ENCODE measurements at regions not wholly inside any gene's neighbourhood (a gene's known extent, or its start where the extent isn't known, plus 50 kb on each side); places are given as distances from the start of the nearest gene placed in this dataset.

- Histone ChIP-seq H3K4me3 (ENCODE audit: control insufficient read depth in 1 of 7, extremely low read depth in 1 of 7, insufficient read depth in 4 of 7, low read depth in 2 of 7, low read length in 6 of 7) (no peak overlapping the region), H3K36me3 (ENCODE audit: control insufficient read depth in 4 of 4, insufficient read depth in 4 of 4, low read length in 3 of 4) (no peaks in the 10 kb centered on the region), H3K4me1 (ENCODE audit: control extremely low read depth in 1 of 4, control insufficient read depth in 4 of 4, insufficient read depth in 4 of 4, low read length in 3 of 4) (no peaks in the 10 kb centered on the region), H3K27ac (ENCODE audit: insufficient read depth in 1 of 2, low read depth in 1 of 2, low read length in 2 of 2, poor library complexity in 1 of 2, severe bottlenecking in 2 of 2) (no peak overlapping the region), H3K27me3 (replicated peaks in 2 of 5; ENCODE audit: control insufficient read depth in 4 of 5, insufficient read depth in 5 of 5, low read length in 4 of 5) (no peaks in the 10 kb centered on the region), H3K9me3 (ENCODE audit: control extremely low read depth in 1 of 5, control insufficient read depth in 4 of 5, insufficient read depth in 2 of 5, low read depth in 1 of 5, low read length in 4 of 5) (no peaks in the 10 kb centered on the region)
- POLR2A ChIA-PET, result no interaction called here
- WGBS (ENCODE audit: insufficient coverage), result no CpG with 5 or more reads among the region's 1 CpG
- CTCF ChIA-PET, result no interaction called here
- no peak for DNase-seq
These were observed 155.1 kb downstream of the DCK start for GRCh38 chr4:71148545-71148944.

DNA sequence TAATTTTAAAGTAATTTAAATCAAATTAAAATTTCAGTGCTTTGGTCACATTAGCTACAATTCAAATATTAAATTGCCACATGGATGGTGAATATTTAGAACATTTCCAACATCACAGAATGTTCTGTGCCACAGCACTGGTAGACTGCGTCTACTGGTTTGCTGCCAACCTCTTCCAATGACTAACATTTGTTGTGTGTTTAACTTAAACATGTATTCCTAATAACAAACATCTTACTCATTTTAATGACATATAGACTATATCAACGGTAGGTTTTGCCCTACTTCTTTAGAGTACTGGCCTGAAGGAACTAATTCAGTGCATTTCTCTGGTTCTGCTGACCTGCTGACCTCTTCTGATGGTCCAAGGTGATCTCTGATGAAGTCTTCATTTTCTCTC is 157.6 kb downstream of the DCK start:
- ChIA-PET CTCF (no interaction called here), POLR2A (no interaction called here)
- H3K36me3 ChIP-seq (ENCODE audit: control insufficient read depth in 4 of 4, insufficient read depth in 4 of 4, low read length in 3 of 4), result no peaks in the 10 kb centered on the region
- no peaks in the 10 kb centered on the region for H3K4me1 ChIP-seq (ENCODE audit: control extremely low read depth in 1 of 4, control insufficient read depth in 4 of 4, insufficient read depth in 4 of 4, low read length in 3 of 4)
- no peaks in the 10 kb centered on the region for H3K27me3 ChIP-seq (replicated peaks in 2 of 5; ENCODE audit: control insufficient read depth in 4 of 5, insufficient read depth in 5 of 5, low read length in 4 of 5)
- DNase-seq, result no peak
- H3K9me3 ChIP-seq (ENCODE audit: control extremely low read depth in 1 of 5, control insufficient read depth in 4 of 5, insufficient read depth in 2 of 5, low read depth in 1 of 5, low read length in 4 of 5), result no peaks in the 10 kb centered on the region
- no peak overlapping the region for H3K27ac ChIP-seq (ENCODE audit: insufficient read depth in 1 of 2, low read depth in 1 of 2, low read length in 2 of 2, poor library complexity in 1 of 2, severe bottlenecking in 2 of 2)
- no peak overlapping the region for H3K4me3 ChIP-seq (ENCODE audit: control insufficient read depth in 1 of 7, extremely low read depth in 1 of 7, insufficient read depth in 4 of 7, low read depth in 2 of 7, low read length in 6 of 7)
- WGBS (ENCODE audit: insufficient coverage), result 100% methylated on average over 1 of the region's 2 CpGs

DNA sequence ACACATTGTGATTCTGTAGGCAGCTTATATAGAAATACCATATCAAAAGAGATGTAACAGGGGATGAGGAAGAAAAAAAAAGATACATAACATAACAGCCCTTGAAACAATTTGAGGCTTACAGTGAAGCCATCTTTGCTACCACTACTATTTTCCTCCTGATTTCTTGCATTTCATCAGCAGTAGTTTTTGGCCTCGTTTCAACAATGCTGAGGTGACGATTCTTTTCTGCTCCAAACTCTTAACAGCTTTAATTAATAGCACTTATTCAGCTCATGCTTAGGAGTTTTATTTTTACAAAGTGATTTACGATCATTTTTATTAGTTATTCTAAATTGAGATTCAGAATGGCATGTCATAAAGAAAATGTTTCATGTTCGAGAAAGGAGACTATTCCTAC is 163.2 kb downstream of the DCK start:
- ChIA-PET CTCF (no interaction called here), POLR2A (no interaction called here)
- Histone ChIP-seq H3K9me3 (ENCODE audit: control extremely low read depth in 1 of 5, control insufficient read depth in 4 of 5, insufficient read depth in 2 of 5, low read depth in 1 of 5, low read length in 4 of 5) (peaks cover 0 to 1% (median 0%) of the 10 kb centered on the region in 5 experiments), H3K27me3 (replicated peaks in 2 of 5; ENCODE audit: control insufficient read depth in 4 of 5, insufficient read depth in 5 of 5, low read length in 4 of 5) (no peaks in the 10 kb centered on the region), H3K4me1 (ENCODE audit: control extremely low read depth in 1 of 4, control insufficient read depth in 4 of 4, insufficient read depth in 4 of 4, low read length in 3 of 4) (no peaks in the 10 kb centered on the region), H3K4me3 (ENCODE audit: control insufficient read depth in 1 of 7, extremely low read depth in 1 of 7, insufficient read depth in 4 of 7, low read depth in 2 of 7, low read length in 6 of 7) (no peak overlapping the region), H3K36me3 (ENCODE audit: control insufficient read depth in 4 of 4, insufficient read depth in 4 of 4, low read length in 3 of 4) (no peaks in the 10 kb centered on the region), H3K27ac (ENCODE audit: insufficient read depth in 1 of 2, low read depth in 1 of 2, low read length in 2 of 2, poor library complexity in 1 of 2, severe bottlenecking in 2 of 2) (no peak overlapping the region)
- no CpG with 5 or more reads among the region's 4 CpGs for WGBS (ENCODE audit: insufficient coverage)
- DNase-seq, result no peak

GRCh38 chr4:71162386-71162785 is 168.9 kb downstream of the DCK start:
- POLR2A ChIA-PET, result no interaction called here
- CTCF ChIA-PET, result no interaction called here

GRCh38 chr4:71163317-71163716 is 169.9 kb downstream of the DCK start:
- no peaks in the 10 kb centered on the region for H3K9me3 ChIP-seq (ENCODE audit: control extremely low read depth in 1 of 5, control insufficient read depth in 4 of 5, insufficient read depth in 2 of 5, low read depth in 1 of 5, low read length in 4 of 5)
- no CpG with 5 or more reads among the region's 2 CpGs for WGBS (ENCODE audit: insufficient coverage)
- CTCF ChIA-PET, result no interaction called here

More at GRCh38 chr4:71162386-71162785, 168.9 kb downstream of the DCK start:
- DNase-seq, result no peak
- Histone ChIP-seq H3K36me3 (ENCODE audit: control insufficient read depth in 4 of 4, insufficient read depth in 4 of 4, low read length in 3 of 4) (no peaks in the 10 kb centered on the region), H3K4me3 (ENCODE audit: control insufficient read depth in 1 of 7, extremely low read depth in 1 of 7, insufficient read depth in 4 of 7, low read depth in 2 of 7, low read length in 6 of 7) (no peak overlapping the region), H3K27ac (ENCODE audit: insufficient read depth in 1 of 2, low read depth in 1 of 2, low read length in 2 of 2, poor library complexity in 1 of 2, severe bottlenecking in 2 of 2) (no peak overlapping the region), H3K27me3 (replicated peaks in 2 of 5; ENCODE audit: control insufficient read depth in 4 of 5, insufficient read depth in 5 of 5, low read length in 4 of 5) (no peaks in the 10 kb centered on the region), H3K4me1 (ENCODE audit: control extremely low read depth in 1 of 4, control insufficient read depth in 4 of 4, insufficient read depth in 4 of 4, low read length in 3 of 4) (no peaks in the 10 kb centered on the region), H3K9me3 (ENCODE audit: control extremely low read depth in 1 of 5, control insufficient read depth in 4 of 5, insufficient read depth in 2 of 5, low read depth in 1 of 5, low read length in 4 of 5) (peaks cover 0 to 1% (median 0%) of the 10 kb centered on the region in 5 experiments)
- WGBS (ENCODE audit: insufficient coverage), result no CpG with 5 or more reads among the region's 1 CpG

DNA sequence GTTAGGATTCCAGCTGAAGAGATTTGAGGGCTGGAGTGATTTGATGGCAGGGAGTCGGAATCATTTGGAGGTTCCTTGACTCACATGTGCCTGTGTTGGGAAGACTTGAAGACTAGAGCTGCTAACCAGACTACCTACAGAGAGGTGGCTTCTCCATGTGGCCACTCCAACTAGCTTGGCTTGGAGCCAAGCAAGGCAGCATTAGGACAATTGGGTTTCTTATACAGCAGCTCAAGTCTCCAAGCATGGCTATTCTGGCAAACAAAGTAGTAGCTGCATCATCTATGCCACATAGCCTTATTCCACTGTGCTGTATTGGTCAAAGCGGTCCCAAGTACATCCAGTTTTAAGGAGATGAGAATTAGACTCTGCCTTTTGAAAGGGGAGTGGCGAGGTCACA is 171.7 kb upstream of the SLC4A4 start:
- Histone ChIP-seq H3K9me3 (ENCODE audit: control extremely low read depth in 1 of 5, control insufficient read depth in 4 of 5, insufficient read depth in 2 of 5, low read depth in 1 of 5, low read length in 4 of 5) (peaks cover 0 to 3% (median 0%) of the 10 kb centered on the region in 5 experiments), H3K36me3 (ENCODE audit: control insufficient read depth in 4 of 4, insufficient read depth in 4 of 4, low read length in 3 of 4) (no peaks in the 10 kb centered on the region), H3K27ac (ENCODE audit: insufficient read depth in 1 of 2, low read depth in 1 of 2, low read length in 2 of 2, poor library complexity in 1 of 2, severe bottlenecking in 2 of 2) (no peak overlapping the region), H3K27me3 (replicated peaks in 2 of 5; ENCODE audit: control insufficient read depth in 4 of 5, insufficient read depth in 5 of 5, low read length in 4 of 5) (no peaks in the 10 kb centered on the region), H3K4me3 (ENCODE audit: control insufficient read depth in 1 of 7, extremely low read depth in 1 of 7, insufficient read depth in 4 of 7, low read depth in 2 of 7, low read length in 6 of 7) (no peak overlapping the region), H3K4me1 (ENCODE audit: control extremely low read depth in 1 of 4, control insufficient read depth in 4 of 4, insufficient read depth in 4 of 4, low read length in 3 of 4) (no peaks in the 10 kb centered on the region)
- no peak for DNase-seq
- CTCF ChIA-PET, result interaction anchor here (0.5 to 1.0 kb wide), 2 partner anchors 16 to 295 kb away, joined by 3 to 4 read pairs; no protein-coding TSS in a partner anchor
- POLR2A ChIA-PET, result no interaction called here
- 95% methylated on average over 2 of the region's 3 CpGs for WGBS (ENCODE audit: insufficient coverage)

More at GRCh38 chr4:71163317-71163716, 169.9 kb downstream of the DCK start:
- POLR2A ChIA-PET, result no interaction called here
- Histone ChIP-seq H3K4me1 (ENCODE audit: control extremely low read depth in 1 of 4, control insufficient read depth in 4 of 4, insufficient read depth in 4 of 4, low read length in 3 of 4) (no peaks in the 10 kb centered on the region), H3K27me3 (replicated peaks in 2 of 5; ENCODE audit: control insufficient read depth in 4 of 5, insufficient read depth in 5 of 5, low read length in 4 of 5) (no peaks in the 10 kb centered on the region), H3K27ac (ENCODE audit: insufficient read depth in 1 of 2, low read depth in 1 of 2, low read length in 2 of 2, poor library complexity in 1 of 2, severe bottlenecking in 2 of 2) (no peak overlapping the region), H3K4me3 (ENCODE audit: control insufficient read depth in 1 of 7, extremely low read depth in 1 of 7, insufficient read depth in 4 of 7, low read depth in 2 of 7, low read length in 6 of 7) (no peak overlapping the region), H3K36me3 (ENCODE audit: control insufficient read depth in 4 of 4, insufficient read depth in 4 of 4, low read length in 3 of 4) (no peaks in the 10 kb centered on the region)
- DNase-seq, result no peak

DNA sequence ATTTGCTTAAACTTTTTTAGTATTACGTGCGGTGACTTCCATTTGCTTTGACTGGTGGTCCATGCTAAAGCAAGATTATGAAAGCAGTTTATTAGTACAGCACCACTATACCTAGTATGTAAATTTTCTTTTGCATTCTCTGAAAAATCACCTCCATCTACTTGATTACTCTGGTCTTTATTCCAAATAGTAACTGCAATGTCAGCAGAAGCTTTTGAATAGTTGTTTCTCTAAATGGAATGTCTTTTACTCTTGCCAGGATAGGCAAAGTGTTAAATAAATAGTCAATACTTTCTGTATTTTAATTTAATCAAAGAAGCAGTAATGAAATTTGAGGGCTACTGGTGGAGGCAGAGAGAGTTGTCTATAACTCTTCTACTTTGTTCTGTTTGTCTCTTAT is 167.2 kb upstream of the SLC4A4 start:
- WGBS (ENCODE audit: insufficient coverage), result 100% methylated on average over 2 of the region's 2 CpGs
- POLR2A ChIA-PET, result no interaction called here

More for the DNA sequence above, 167.2 kb upstream of the SLC4A4 start:
- DNase-seq, result no peak
- Histone ChIP-seq H3K27me3 (replicated peaks in 2 of 5; ENCODE audit: control insufficient read depth in 4 of 5, insufficient read depth in 5 of 5, low read length in 4 of 5) (no peaks in the 10 kb centered on the region), H3K4me1 (ENCODE audit: control extremely low read depth in 1 of 4, control insufficient read depth in 4 of 4, insufficient read depth in 4 of 4, low read length in 3 of 4) (no peaks in the 10 kb centered on the region), H3K27ac (ENCODE audit: insufficient read depth in 1 of 2, low read depth in 1 of 2, low read length in 2 of 2, poor library complexity in 1 of 2, severe bottlenecking in 2 of 2) (no peak overlapping the region), H3K9me3 (ENCODE audit: control extremely low read depth in 1 of 5, control insufficient read depth in 4 of 5, insufficient read depth in 2 of 5, low read depth in 1 of 5, low read length in 4 of 5) (peaks cover 0 to 3% (median 0%) of the 10 kb centered on the region in 5 experiments), H3K4me3 (ENCODE audit: control insufficient read depth in 1 of 7, extremely low read depth in 1 of 7, insufficient read depth in 4 of 7, low read depth in 2 of 7, low read length in 6 of 7) (no peak overlapping the region), H3K36me3 (ENCODE audit: control insufficient read depth in 4 of 4, insufficient read depth in 4 of 4, low read length in 3 of 4) (no peaks in the 10 kb centered on the region)
- CTCF ChIA-PET, result no interaction called here

Measured in common myeloid progenitor, CD34-positive (primary cell).